GM21723 (cell line): ENCODE measurements at regions not wholly inside any gene's neighbourhood (a gene's known extent, or its start where the extent isn't known, plus 50 kb on each side); places are given as distances from the start of the nearest gene placed in this dataset.

Experiments
- ATAC-seq: cut with Tn5 transposase; IDR thresholded peaks from one replicate; pipeline ENCODE4 v1.9.1; 2021; ENCODE audit warnings: mild to moderate bottlenecking, moderate library complexity; ENCODE audit not compliant: unreplicated experiment

- ATAC-seq = no peak
Measured at GRCh38 chr2:125842041-125842440, 813.9 kb upstream of the GYPC start.

- ATAC-seq = no peak
Measured at GRCh38 chr2:125850541-125850940, 805.4 kb upstream of the GYPC start.

- no peak for ATAC-seq
Measured at GRCh38 chr2:125852364-125852763, 803.6 kb upstream of the GYPC start.

- no peak for ATAC-seq
Measured at GRCh38 chr2:125853626-125854025, 802.3 kb upstream of the GYPC start.

- ATAC-seq = no peak
Measured at GRCh38 chr2:125855204-125855603, 800.8 kb upstream of the GYPC start.

- no peak for ATAC-seq
Measured at GRCh38 chr2:125857971-125858794, 797.8 kb upstream of the GYPC start.

GRCh38 chr2:125861461-125861860, 794.5 kb upstream of the GYPC start:
- no peak for ATAC-seq

- ATAC-seq = no peak
Measured at GRCh38 chr2:125867908-125868307, 788.0 kb upstream of the GYPC start.

- ATAC-seq = no peak
Measured at GRCh38 chr2:125870264-125870663, 785.7 kb upstream of the GYPC start.

GRCh38 chr2:125870746-125871145, 785.2 kb upstream of the GYPC start:
- ATAC-seq = no peak

- ATAC-seq = no peak
Measured at GRCh38 chr2:125874564-125874963, 781.4 kb upstream of the GYPC start.

- ATAC-seq = no peak
Measured at GRCh38 chr2:125885340-125885739, 770.6 kb upstream of the GYPC start.

GRCh38 chr2:125886153-125886552, 769.8 kb upstream of the GYPC start:
- ATAC-seq = no peak

- no peak for ATAC-seq
Measured at GRCh38 chr2:125901278-125901677, 754.7 kb upstream of the GYPC start.

GRCh38 chr2:125925891-125926546, 729.9 kb upstream of the GYPC start:
- ATAC-seq = no peak

GRCh38 chr2:125935559-125935958, 720.4 kb upstream of the GYPC start:
- ATAC-seq = no peak

- no peak for ATAC-seq
Measured at GRCh38 chr2:125942585-125943424, 713.2 kb upstream of the GYPC start.

GRCh38 chr2:125959047-125959446, 696.9 kb upstream of the GYPC start:
- ATAC-seq = no peak

- no peak for ATAC-seq
Measured at GRCh38 chr2:125961739-125962138, 694.2 kb upstream of the GYPC start.

- no peak for ATAC-seq
Measured at GRCh38 chr2:125979886-125980285, 676.1 kb upstream of the GYPC start.

- no peak for ATAC-seq
Measured at GRCh38 chr2:125983364-125983763, 672.6 kb upstream of the GYPC start.

GRCh38 chr2:126029316-126029715, 626.6 kb upstream of the GYPC start:
- no peak for ATAC-seq
